Endothelial cell of umbilical vein (primary cell): ENCODE measurements at regions not wholly inside any gene's neighbourhood (a gene's known extent, or its start where the extent isn't known, plus 50 kb on each side); places are given as distances from the start of the nearest gene placed in this dataset.

Experiments
- BruUV-seq: library from RNA; stranded (reverse); fragments of 400-500 nt; replicated peaks from 2 replicates; lab custom pipeline; 2021; lab: Mats Ljungman, UMichigan
- CTCF ChIA-PET: fragments of 300-600, 350-600 bp; sonication (Branson Sonifier 250); formaldehyde crosslinking; loops from one replicate; lab custom pipeline; 2021; ENCODE audit warnings: antibody characterized with exemption, inconsistent platforms; lab: Charles Lee
- POLR2A ChIA-PET: fragments of 300-600, 350-600 bp; sonication (Branson Sonifier 250); formaldehyde crosslinking; loops from one replicate; lab custom pipeline; 2021; ENCODE audit warnings: antibody characterized with exemption, inconsistent platforms; lab: Charles Lee
- DNase-seq: peaks from one replicate; pipeline ENCODE4 v3.0.0-alpha.2; 2011; ENCODE audit warnings: low read depth, low spot score
- FAIRE-seq: peaks from 2 replicates; lab custom pipeline; 2011; peaks lifted over from hg19 to GRCh38; lab: Jason Lieb, UNC
- H2AFZ ChIP-seq: 2 replicates; pipeline ENCODE4 v1.6.0; 2012; ENCODE audit warnings: low read depth, low read length, control low read depth, inconsistent platforms
- H3K27ac ChIP-seq: 2 replicates; pipeline ENCODE4 v1.5.1; 2011; ENCODE audit warnings: low read depth, mild to moderate bottlenecking, control low read depth, low read length, moderate library complexity; ENCODE audit not compliant: insufficient read depth
- H3K27me3 ChIP-seq, 2 experiments: 2 replicates each; pipeline versions ENCODE4 v1.6.0 to v1.6.1; 2011; ENCODE audit warnings: low read length in 2 of 2, mixed read lengths in 1 of 2; ENCODE audit not compliant: control insufficient read depth in 2 of 2, insufficient read depth in 2 of 2
- H3K36me3 ChIP-seq, 2 experiments: 2 replicates in 1 of 2; 3 replicates in 1 of 2; pipeline ENCODE4 v1.5.1; 2011; ENCODE audit warnings: low read length in 2 of 2, mild to moderate bottlenecking in 1 of 2, moderate library complexity in 1 of 2; ENCODE audit not compliant: control insufficient read depth in 2 of 2, insufficient read depth in 2 of 2; ENCODE audit errors: extremely low read depth in 1 of 2
- H3K4me1 ChIP-seq: 3 replicates; pipeline ENCODE4 v1.5.1; 2011; ENCODE audit warnings: mild to moderate bottlenecking, low read length; ENCODE audit not compliant: control insufficient read depth, insufficient read depth; ENCODE audit errors: extremely low read depth
- H3K4me2 ChIP-seq: 2 replicates; pipeline ENCODE4 v1.6.1; 2011; ENCODE audit warnings: low read length, control low read depth, mixed read lengths; ENCODE audit not compliant: insufficient read depth
- H3K4me3 ChIP-seq, 3 experiments: fragments of 200-600 bp in 1 of 3; sonication (generic), shearing (Covaris generic) in 1 of 3; replicated peaks in 1 of 3; 2 replicates each; pipeline ENCODE4 v1.5.1; 2011 to 2016; ENCODE audit warnings: control low read depth in 3 of 3, low read length in 3 of 3, mild to moderate bottlenecking in 2 of 3, inconsistent platforms in 1 of 3, low read depth in 1 of 3, moderate library complexity in 1 of 3; ENCODE audit not compliant: insufficient read depth in 1 of 3
- H3K79me2 ChIP-seq: 2 replicates; pipeline ENCODE4 v1.6.0; 2012; ENCODE audit warnings: low read length, inconsistent platforms; ENCODE audit not compliant: control insufficient read depth, insufficient read depth
- H3K9ac ChIP-seq: replicated peaks from 2 replicates; pipeline ENCODE3; 2011; ENCODE audit warnings: low read length, control low read depth; ENCODE audit not compliant: insufficient read depth; ENCODE audit errors: extremely low read depth
- H3K9me1 ChIP-seq: replicated peaks from 3 replicates; pipeline ENCODE4 v1.6.0; 2011; ENCODE audit warnings: mild to moderate bottlenecking, low read length; ENCODE audit not compliant: control insufficient read depth, insufficient read depth; ENCODE audit errors: extremely low read depth
- H3K9me3 ChIP-seq: replicated peaks from 2 replicates; pipeline ENCODE4 v1.5.1; 2012; ENCODE audit warnings: low read length, inconsistent platforms; ENCODE audit not compliant: control insufficient read depth, insufficient read depth
- H4K20me1 ChIP-seq: replicated peaks from 2 replicates; pipeline ENCODE3; 2011; ENCODE audit warnings: mild to moderate bottlenecking, low read length; ENCODE audit not compliant: control insufficient read depth, insufficient read depth; ENCODE audit errors: extremely low read depth
- EZH2 ChIP-seq: IDR thresholded peaks from 2 replicates; pipeline ENCODE4 v1.6.1; 2012; ENCODE audit warnings: borderline replicate concordance, low read depth, mild to moderate bottlenecking, moderate library complexity, low read length, inconsistent platforms; ENCODE audit not compliant: severe bottlenecking
- FOS ChIP-seq: IDR thresholded peaks from 2 replicates; pipeline ENCODE4 v1.6.1; 2011; ENCODE audit warnings: mild to moderate bottlenecking, low read length, moderate library complexity, borderline replicate concordance; ENCODE audit not compliant: insufficient read depth
- GATA2 ChIP-seq: IDR thresholded peaks from 2 replicates; pipeline ENCODE4 v1.7.0; 2011; ENCODE audit warnings: low read depth, mild to moderate bottlenecking, moderate library complexity, mixed read lengths, low read length; ENCODE audit not compliant: insufficient read length, insufficient read depth
- JUN ChIP-seq: IDR thresholded peaks from 2 replicates; pipeline ENCODE4 v1.6.1; 2011; ENCODE audit warnings: borderline replicate concordance, low read depth; ENCODE audit not compliant: insufficient read length, insufficient read depth
- MAX ChIP-seq: IDR thresholded peaks from 2 replicates; pipeline ENCODE4 v1.6.1; 2011; ENCODE audit not compliant: insufficient read depth, insufficient read length
- MYC ChIP-seq: IDR thresholded peaks from one replicate; pipeline ENCODE4 v1.6.1; 2011; ENCODE audit warnings: mild to moderate bottlenecking, low read depth, low read length
- POLR2A ChIP-seq: IDR thresholded peaks from 2 replicates; pipeline ENCODE4 v1.6.1; 2012; ENCODE audit warnings: low read depth, mild to moderate bottlenecking, control low read depth, low read length
- POLR2AphosphoS5 ChIP-seq: IDR thresholded peaks from 2 replicates; pipeline ENCODE4 v1.6.1; 2012; ENCODE audit warnings: low read depth, mild to moderate bottlenecking, control low read depth, low read length, moderate library complexity; ENCODE audit not compliant: insufficient read depth
- dilution Hi-C: fragments of 300-500 bp; cut with MboI; formaldehyde crosslinking; loops from one replicate; pipeline ENCODE4 v1.15.0; 2019; ENCODE audit warnings: low sequenced_read_pairs; ENCODE audit not compliant: extremely low pct_ligation_motif_present
- intact Hi-C: fragments of 100-400 bp; cut with micrococcal nuclease; formaldehyde crosslinking; loops from one replicate; pipeline ENCODE4 v1.10.0; 2022
- TF ChIP-seq, protein P1 (sequence below), 2 donors: IDR thresholded peaks; 1 replicate in 1 of 2; 2 replicates in 1 of 2; pipeline ENCODE4 v1.5.1; 2011; ENCODE audit warnings: low read length in 2 of 2, mild to moderate bottlenecking in 2 of 2, moderate library complexity in 2 of 2, control low read depth in 1 of 2, inconsistent platforms in 1 of 2, low read depth in 1 of 2; ENCODE audit not compliant: insufficient read depth in 1 of 2; ENCODE audit errors: extremely low read depth in 1 of 2

GRCh38 chr20:58595167-58595566, 55.9 kb upstream of the STX16 start:
- no TSS peak for BruUV-seq
- H3K4me3 ChIP-seq: no peak overlapping the region
- no peak overlapping the region for H2AFZ ChIP-seq
- POLR2A ChIA-PET: no interaction called here
- H3K9me3 ChIP-seq: no peaks in the 10 kb centered on the region
- H3K36me3 ChIP-seq: no peaks in the 10 kb centered on the region
- FAIRE-seq: no peak
- TF ChIP-seq EZH2: no peak
- no peaks in the 10 kb centered on the region for H3K79me2 ChIP-seq
- dilution Hi-C loops: no loop called here
- H3K27ac ChIP-seq: no peak overlapping the region
- no peaks in the 10 kb centered on the region for H3K9me1 ChIP-seq
- H3K4me1 ChIP-seq: no peaks in the 10 kb centered on the region
- no peak overlapping the region for H3K9ac ChIP-seq
- H3K4me2 ChIP-seq: no peak overlapping the region
- intact Hi-C loops: no loop called here
- CTCF ChIA-PET: no interaction called here
- no peaks in the 10 kb centered on the region for H4K20me1 ChIP-seq
- peaks cover 17 to 18% of the 10 kb centered on the region in 2 experiments for H3K27me3 ChIP-seq
- DNase-seq: no peak

- TF ChIP-seq, protein P1, sequence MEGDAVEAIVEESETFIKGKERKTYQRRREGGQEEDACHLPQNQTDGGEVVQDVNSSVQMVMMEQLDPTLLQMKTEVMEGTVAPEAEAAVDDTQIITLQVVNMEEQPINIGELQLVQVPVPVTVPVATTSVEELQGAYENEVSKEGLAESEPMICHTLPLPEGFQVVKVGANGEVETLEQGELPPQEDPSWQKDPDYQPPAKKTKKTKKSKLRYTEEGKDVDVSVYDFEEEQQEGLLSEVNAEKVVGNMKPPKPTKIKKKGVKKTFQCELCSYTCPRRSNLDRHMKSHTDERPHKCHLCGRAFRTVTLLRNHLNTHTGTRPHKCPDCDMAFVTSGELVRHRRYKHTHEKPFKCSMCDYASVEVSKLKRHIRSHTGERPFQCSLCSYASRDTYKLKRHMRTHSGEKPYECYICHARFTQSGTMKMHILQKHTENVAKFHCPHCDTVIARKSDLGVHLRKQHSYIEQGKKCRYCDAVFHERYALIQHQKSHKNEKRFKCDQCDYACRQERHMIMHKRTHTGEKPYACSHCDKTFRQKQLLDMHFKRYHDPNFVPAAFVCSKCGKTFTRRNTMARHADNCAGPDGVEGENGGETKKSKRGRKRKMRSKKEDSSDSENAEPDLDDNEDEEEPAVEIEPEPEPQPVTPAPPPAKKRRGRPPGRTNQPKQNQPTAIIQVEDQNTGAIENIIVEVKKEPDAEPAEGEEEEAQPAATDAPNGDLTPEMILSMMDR (IDR thresholded peaks at IDR 0.05; ENCODE audit: extremely low read depth in 1 of 2, insufficient read depth in 1 of 2, low read depth in 1 of 2, low read length in 2 of 2): no peak
- TF ChIP-seq FOS (no peak), MYC (no peak), GATA2 (no peak), POLR2AphosphoS5 (no peak), JUN (no peak), POLR2A (no peak), EZH2 (no peak), MAX (no peak)
- CTCF ChIA-PET: interaction anchor here (1.0 kb wide), 1 partner anchor 113 kb away, joined by 3 read pairs; no protein-coding TSS in a partner anchor
- Histone ChIP-seq H3K4me1 (no peaks in the 10 kb centered on the region), H3K27me3 (peaks cover 17 to 20% of the 10 kb centered on the region in 2 experiments), H3K4me3 (no peak overlapping the region), H3K9ac (no peak overlapping the region), H4K20me1 (no peaks in the 10 kb centered on the region), H3K79me2 (no peaks in the 10 kb centered on the region), H3K4me2 (no peak overlapping the region), H3K9me1 (no peaks in the 10 kb centered on the region), H2AFZ (no peak overlapping the region), H3K9me3 (no peaks in the 10 kb centered on the region), H3K36me3 (no peaks in the 10 kb centered on the region), H3K27ac (no peak overlapping the region)
- dilution Hi-C loops (no loop called here), intact Hi-C loops (no loop called here)
- no peak for FAIRE-seq
- POLR2A ChIA-PET: no interaction called here
- BruUV-seq: no TSS peak
- peak; percentile 93 for DNase-seq
Measured at GRCh38 chr20:58593880-58594638, 57.0 kb upstream of the STX16 start.
